HG02938 (cell line): ENCODE measurements at regions not wholly inside any gene's neighbourhood (a gene's known extent, or its start where the extent isn't known, plus 50 kb on each side); places are given as distances from the start of the nearest gene placed in this dataset.
"Not testable (repeated sequence)": the region's sequence is repeated elsewhere in the genome, so short reads cannot be mapped to it uniquely, and the experiment has no call there.

Experiments
- ATAC-seq: cut with Tn5 transposase; IDR thresholded peaks from one replicate; pipeline ENCODE4 v1.9.1; 2021; ENCODE audit warnings: mild to moderate bottlenecking, moderate library complexity; ENCODE audit not compliant: unreplicated experiment

DNA sequence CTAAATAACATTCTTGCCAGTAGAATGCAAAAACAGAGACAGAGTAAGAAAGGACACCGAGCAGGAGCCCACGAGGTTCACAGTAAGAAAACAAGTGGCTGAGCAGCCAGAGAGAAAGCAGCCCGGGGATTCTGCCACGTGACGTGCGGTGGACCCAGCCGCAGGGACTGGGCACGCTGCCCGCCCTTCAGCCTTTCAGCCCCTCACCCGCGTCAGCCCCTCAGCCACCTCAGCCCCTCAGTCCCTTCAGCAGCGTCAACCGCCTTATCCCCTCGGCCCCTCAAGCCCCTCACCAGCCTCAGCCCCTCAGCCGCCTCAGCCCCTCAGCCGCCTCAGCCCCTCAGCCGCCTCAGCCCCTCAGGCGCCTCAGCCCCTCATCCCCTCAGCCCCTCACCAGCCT, 1532.2 kb downstream of the REEP3 start:
- not testable (repeated sequence) for ATAC-seq

DNA sequence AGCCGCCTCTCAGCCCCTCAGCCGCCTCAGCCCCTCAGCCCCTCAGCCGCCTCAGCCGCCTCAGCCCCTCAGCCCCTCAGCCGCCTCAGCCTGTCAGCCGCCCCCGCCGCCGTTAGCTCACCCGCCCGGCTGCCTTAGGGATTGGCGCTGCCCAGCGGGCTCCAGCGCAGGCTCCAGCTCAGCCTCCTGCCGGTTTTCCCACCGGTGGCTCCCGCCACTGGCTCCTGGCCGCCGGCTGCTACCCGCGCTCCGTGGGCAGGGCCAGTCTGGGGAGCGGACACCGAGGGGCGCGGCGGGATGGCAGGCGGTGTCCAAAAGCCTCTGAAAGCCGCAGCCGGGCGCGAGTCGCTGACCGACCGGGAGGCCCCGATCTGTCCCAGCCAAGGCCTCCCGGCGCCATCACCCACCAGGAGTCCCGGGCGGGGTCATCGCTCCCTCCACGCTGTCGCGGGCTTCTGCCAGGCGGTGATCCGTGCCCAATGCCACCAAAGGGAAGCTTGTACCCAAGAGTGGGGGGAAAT, 1532.7 kb downstream of the REEP3 start:
- not testable (repeated sequence) for ATAC-seq

DNA sequence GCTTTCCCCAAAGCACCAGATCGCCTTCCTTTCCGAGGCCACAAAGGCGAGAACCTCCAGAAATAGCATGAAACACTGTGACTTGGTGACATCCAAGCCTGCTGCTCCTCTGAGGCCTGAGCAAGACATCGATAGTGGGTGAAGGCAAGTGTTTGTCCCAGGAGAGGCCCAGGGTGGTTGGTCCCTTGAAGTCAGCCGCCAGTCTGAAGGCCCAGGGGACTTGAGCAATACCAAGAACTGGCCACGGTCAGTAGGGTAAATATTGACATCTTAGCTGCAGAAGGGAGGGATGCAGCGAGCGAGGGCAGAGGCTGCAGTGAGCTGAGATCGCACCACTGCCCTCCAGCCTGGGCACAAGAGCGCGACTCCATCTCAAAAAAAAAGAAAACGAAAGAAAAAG, 1533.5 kb downstream of the REEP3 start:
- not testable (repeated sequence) for ATAC-seq

DNA sequence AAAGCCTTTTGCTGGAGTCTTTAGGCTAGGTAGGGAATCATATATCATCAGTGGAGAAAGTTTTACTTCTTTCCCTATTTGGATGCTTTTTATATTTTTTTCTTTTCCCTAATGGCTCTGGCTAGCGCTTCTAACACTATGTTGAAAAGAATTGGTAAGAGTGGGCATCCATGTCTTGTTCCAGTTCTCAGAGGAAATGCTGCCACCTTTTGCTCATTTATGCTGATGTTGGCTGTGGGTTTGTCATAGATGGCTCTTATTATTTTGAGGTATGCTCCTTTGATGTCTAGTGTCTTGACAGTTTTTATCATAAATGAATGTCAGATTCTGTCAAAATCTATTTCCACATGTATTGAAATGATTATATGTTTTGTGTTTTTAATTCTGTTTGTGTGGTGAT, 1544.1 kb downstream of the REEP3 start:
- ATAC-seq: no peak

DNA sequence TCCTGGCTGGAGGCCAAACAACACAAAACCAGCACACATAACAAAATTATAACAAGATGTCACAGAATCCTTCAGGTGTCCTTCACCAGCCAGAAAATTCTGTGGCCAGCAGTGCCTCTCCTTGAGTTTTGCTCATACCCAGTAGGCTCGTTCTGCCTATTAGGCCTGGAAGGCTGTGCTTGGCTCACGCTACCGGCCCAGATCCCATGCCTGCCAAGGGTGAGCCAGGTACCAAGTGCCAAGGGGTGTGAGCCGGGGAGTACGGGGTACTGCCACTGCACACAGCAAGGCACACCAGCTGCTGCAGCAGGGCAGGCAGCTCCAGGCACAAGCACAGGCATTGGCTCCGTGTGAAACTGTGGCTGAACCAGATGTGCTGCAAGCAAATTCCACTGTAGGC, 1562.0 kb downstream of the REEP3 start:
- no peak for ATAC-seq

DNA sequence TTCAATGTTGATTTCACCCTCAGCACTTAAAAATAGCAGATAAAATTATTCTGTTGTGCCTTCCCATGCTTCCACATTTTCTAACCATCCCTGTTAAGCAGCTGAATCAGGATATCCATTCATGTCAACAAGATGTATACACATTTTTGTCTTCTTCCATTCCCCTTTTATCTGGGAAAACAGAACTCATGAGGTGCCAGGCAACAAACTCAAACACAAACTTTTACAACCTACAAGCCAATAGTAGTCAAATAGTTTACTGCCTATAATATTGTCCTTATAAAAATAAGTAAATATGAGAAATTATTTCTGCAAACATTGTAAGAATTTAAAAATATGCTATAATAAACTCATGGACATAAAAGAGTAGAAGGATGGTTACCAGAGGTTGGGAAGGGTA, 1569.8 kb downstream of the REEP3 start:
- ATAC-seq: no peak

DNA sequence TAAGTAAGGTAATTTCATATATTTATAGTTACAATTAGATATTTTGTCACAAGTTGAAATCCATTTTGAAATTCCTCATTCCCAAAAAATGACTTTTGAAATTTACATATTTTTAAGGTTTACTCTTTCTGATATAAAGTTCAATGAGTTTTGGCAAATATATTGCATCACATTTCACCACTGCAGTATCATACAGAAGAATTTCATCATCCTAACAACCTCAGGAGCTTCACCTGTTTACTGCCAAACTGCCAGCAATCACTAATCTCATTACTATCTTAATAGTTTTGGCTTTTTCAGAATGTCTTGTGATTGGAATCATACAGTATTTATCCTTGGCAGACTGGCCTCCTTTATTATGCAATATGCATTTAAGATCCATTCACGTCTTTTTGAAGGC, 1578.9 kb downstream of the REEP3 start:
- ATAC-seq: no peak

DNA sequence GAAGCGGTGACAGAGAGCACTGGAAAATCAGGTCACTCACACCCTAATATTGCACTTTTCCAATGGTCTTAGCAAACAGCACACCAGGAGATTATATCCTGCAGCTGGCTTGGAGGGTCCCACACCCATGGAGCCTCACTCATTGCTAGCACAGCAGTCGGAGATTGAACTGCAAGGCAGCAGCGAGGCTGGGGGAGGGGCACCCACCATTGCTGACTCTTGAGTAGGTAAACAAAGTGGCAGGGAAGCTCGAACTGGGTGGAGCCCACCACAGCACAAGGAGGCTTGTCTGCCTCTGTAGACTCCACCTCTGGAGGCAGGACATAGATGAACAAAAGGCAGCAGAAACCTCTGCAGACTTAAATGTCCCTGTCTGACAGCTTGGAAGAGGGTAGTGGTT, 1579.7 kb downstream of the REEP3 start:
- not testable (repeated sequence) for ATAC-seq

DNA sequence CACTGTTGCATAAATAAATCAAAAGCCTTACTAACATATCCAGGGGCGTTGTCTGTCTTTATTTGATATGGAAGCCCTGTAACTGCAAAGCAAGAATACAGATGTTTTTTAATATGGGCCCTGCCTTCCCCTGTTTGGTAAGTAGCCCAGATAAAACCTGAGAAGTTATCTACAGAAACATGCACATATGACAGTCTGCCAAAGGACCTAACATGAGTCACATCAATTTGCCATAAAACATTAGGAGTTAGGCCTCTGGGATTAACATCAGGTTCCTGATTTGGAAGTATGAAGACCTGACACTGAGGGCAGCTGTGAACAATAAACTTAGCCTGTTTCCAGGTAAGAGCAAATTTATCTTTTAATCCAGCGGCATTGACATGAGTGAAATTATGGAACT, 1588.8 kb downstream of the REEP3 start:
- no peak for ATAC-seq

DNA sequence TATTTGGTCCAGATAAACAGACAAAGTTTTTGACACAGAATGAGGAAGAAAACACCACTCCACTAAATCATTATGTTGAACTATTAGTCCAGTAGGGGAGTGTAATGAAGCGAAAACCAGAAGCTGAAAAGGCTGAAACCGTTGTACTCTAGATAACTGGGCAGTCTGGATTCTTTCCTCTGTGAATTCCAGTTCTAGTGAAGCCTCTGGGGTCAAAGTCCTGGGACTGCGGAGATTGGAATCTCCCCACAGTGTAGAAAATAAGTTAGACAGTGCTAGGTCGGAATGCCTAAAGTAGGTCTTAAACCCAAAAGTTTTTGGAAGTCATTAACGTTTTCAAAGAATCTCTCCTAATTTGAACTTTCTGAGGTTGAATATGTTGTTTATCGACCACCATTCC, 1589.9 kb downstream of the REEP3 start:
- ATAC-seq: not testable (repeated sequence)

DNA sequence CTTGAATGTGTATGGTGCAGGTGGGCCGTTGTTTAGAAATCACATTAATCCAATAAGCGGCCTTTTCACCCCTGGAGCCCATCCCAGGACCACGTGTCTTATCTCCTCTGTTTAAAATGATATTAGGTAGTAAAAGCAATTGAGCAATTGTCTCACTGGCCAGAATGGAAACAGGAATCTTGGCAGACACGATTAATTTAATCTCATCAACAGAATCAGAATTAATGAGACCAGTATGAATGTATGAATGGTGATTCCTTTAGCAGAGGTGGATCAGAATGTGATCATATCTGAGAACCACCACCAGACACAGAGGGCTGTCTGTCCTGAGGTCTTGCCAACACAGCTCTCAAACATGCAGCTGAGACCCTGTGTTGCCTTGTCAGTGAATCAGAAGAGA, 1591.4 kb downstream of the REEP3 start:
- no peak for ATAC-seq

DNA sequence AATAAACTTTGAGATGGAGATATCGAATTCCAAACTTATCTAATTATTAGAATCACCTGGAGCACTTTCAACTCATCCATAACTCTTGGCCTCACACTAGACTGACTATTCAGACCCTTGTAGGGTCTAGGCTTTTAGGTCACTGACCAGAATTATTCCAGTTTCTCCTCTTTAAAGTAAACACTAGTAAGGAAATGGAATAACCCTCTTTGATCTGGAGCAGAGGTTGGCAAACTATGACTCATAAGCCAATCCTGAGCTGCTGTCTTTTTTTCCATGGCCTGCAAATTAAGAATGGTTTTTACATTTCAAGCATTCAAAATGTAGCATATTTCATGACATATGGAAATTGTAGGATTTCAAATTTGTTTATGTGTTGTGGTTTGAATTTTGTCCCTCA, 1601.9 kb downstream of the REEP3 start:
- no peak for ATAC-seq

DNA sequence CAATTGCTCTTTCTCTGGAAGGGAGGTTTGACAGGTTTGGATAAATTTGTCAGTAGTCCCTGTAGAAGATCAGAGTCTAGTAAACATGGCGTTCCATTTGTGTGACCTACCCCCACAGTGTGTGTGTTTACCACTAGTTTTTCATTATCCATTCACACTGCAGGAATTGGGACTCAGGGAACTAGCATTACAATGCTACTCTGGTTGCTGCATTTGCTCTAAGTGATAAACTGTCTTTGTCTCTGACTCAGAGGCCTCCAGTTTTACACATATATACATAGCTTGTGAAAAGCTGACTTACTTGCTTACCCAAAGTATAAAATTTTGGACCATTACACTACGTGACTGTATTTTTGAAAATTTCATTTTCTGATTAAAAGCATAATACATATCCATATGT, 1604.0 kb downstream of the REEP3 start:
- ATAC-seq: no peak

DNA sequence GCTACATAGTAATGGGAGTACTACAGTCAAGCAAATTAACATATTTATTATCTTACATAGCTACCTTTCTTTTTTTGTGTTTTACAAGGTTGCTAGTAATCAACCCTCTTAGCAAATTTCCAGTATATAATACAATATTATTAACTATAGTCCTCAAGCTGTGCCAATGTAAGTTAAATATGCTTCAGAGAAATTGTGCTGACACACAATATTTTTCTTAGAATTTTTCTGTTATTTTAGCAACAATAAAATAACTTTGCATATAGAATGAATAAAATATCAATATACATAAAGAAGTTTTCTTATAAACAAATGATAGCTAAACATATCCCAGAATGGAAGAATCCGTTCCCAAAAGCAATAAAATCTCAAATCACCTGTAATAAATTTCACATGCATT, 1605.1 kb downstream of the REEP3 start:
- ATAC-seq: no peak

DNA sequence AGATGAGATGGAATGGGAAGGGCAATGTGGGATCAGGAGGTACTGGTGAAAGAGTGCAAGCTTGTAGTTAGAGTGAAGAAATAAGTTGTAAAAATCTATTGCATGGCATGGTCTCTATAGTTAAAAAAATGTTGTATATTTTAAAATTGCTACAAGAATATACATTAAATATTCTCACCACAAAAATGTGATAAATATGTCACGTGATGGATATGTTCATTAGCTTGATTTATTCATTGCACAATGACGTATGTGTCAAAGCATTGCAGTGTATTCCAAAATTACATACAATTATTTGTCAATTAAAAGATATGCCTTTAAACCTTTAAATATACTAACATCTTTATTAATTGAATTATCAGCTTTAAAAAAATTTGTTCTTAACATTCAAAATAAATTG, 1607.1 kb downstream of the REEP3 start:
- ATAC-seq: no peak

DNA sequence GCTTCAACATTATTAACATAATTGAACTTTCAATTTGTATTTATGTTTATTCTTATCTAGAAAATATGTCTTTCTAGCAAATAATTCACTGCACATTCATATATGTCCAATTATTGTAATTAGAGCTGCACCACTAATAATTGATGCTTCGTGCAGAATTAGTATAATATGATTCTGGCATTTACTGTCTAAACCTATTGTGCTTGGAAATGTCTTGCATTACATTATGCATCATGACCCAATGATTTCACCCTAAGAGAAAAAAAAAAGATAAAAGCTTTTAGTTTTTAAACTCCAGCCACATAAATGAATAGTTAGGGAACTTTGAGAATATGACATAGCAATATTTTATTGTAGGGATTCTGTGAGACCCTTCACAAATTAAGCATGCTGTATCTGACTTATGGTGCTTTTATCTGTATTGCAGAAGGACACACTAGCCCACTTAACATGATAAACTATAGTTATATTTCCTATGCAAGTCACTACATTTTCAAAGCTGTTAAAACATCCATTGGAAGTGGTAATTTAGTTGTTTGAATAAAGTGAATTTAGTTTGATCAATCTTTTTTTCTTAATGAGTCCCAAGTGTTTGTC, 1609.1 kb downstream of the REEP3 start:
- ATAC-seq: no peak

DNA sequence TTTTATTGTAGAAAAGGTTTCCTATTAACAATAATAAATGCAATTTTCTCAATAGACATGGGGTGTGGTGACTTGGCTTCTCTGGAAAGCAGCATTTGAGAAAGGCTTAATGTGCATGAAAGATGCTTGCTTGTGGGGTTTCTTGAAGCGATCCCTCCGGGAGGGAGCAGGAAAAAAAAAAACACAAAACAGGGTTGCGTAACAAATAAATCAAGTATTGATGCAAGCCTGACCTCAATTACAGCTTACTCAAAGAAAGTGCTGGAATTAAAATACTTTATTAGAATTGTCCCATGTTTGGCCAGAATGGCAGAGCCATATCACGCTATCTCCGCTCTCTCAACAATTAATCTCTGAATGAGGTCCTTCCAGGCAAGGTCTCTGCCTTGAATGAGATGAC, 1612.5 kb downstream of the REEP3 start:
- no peak for ATAC-seq

DNA sequence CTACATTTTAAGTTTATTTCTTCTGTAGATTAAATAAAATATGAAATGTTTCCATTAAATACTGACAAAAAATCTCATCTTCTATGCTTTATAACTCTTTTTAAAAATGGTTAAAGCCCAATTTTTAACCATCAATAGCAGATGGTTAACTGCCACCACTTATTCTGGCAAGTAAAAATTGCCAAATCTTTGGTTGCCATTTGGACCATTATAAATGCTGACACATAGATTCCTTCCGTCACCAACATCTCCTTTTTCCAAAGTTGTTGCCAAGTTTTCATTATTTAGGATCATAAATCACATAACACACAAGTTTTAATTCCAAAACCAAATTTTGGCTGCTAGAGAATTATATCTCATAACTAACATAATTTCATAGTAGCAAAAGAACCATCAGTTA, 1614.3 kb downstream of the REEP3 start:
- ATAC-seq: no peak

DNA sequence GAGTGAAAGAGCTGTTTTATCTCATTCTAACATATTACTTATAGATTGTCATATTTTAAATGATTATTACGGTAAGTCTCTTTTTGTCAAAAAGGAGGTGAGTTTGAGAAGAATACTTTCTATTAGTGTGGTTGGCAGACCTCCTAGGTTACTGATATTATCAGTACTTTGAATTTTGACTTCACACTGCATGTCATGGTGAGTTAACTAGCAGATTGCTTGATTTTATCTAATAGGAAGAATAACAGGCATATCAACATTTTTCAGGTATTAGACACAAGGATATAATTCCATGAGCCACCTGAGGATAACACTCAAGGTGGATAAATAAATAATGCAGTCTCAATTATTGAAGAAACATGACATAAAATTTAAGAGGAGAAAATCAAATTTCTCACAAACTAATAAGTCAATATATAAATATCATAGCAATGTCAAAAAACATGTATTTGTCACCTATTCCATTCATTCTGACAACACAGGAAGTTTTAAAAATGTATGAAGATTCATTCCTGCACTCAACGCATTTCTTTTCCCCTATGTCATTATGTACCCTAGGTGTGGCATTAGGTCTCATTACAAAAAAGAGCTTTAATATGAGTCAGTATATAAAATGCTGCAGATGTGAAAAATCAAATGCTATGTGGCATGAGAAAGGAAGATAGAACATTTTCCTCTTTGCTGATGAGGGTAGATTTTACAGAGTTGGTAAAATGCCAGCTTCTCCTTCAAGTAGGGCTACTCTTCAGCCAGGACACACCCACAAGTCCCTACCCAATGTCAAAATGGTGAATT, 1621.6 kb downstream of the REEP3 start:
- ATAC-seq: no peak

DNA sequence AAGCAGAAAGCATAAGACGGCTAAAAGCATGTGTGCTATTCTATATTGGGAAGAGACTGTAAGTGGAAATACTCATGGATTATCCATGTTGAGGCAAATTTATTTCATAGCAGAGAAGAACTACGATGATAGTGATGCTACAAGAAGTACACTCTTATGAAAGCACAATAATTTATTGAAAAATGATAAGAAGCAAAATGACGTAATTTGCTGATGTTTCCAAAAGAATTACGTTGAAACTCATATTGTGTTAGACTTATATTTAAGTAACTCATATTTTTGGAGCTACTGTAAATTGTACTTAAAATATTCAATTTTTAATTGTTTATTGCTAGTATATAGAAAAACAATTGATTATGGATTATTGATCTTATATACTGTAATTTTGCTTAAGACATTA, 1622.5 kb downstream of the REEP3 start:
- ATAC-seq: no peak

DNA sequence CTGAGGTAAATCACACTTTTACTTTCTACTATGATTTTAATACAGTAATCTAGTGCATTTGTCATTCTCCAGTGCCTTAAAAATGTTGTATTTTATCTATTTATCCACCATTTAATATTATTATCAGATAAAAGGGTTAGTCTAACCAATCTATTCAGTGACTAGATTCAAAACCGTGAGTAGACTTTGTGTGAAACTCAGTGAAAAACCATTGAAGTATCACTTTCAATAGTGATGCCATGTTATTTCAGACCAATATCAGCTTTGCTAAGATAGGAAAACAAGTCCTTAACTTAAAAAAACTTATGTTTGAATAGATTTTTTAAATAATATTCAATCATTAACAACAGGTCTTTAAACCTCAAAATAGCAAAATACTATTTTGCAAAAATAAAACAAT, 1628.7 kb downstream of the REEP3 start:
- ATAC-seq: no peak

DNA sequence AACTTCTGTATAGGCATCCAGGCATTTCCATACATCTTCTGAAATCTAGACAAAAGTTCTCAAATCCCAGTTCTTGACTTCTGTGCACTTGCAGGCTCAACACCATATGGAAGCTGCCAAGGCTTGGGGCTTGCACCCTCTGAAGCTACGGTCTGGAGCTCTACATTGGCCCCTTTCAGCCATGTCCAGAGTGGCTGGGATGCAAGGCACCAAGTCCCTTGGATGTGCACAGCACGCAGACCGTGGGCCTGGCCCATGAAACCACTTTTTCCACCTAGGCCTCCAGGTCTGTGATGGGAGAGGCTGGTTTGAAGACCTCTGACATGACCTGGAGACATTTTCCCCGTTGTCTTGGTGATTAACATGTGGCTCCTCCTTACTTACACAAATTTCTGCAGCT, 1645.1 kb downstream of the REEP3 start:
- ATAC-seq: no peak

DNA sequence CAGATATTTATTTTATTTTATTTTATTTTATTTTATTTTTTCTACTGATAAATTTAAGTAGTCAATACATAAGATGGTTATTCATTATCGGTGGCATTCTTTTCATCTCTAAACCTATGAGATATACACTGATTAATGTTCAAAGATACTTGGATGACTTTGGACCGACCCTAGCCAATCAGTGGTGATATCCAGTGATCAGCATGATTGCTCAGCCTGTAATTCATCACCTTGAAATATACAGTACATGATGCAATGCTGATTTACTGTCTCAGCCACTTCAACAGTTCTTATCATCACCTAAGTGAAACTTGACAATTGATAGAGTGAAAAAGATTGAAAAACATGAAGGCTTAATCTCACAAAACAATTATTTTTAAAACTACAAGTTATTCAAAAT, 1651.0 kb downstream of the REEP3 start:
- ATAC-seq: no peak
